HL-60/S4 treated with phorbol 12-myristate 13-acetate at 8.2 ng/mL for 4 days and 3 days (cell line): ENCODE measurements at regions not wholly inside any gene's neighbourhood (a gene's known extent, or its start where the extent isn't known, plus 50 kb on each side); places are given as distances from the start of the nearest gene placed in this dataset.

Experiments used
- in situ Hi-C: fragments of 300-500 bp; cut with MboI; formaldehyde crosslinking; loops from 2 replicates; pipeline ENCODE4 v1.15.0; 2022; ENCODE audit warnings: low sequenced_read_pairs

DNA sequence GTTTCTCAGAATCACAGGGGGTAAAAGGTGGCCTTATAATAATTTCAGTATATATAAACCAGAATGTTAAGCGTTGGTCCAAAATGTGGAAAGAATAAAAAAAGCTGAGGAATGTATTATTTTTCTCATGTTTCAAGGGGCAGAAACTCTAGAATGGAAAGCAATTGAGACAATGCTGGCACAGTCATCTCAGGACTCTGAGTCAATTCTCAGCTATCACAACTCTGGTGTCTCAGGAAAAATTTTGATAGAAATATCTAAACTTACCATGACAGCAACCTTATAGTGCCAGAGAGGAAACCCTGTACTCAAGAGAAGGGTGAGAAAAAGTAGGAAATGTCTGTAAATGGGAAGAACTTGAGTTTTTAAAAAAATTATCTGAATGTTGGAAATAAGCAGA lies 1189.4 kb upstream of the NUDT12 start:
- in situ Hi-C loops = no loop called here

DNA sequence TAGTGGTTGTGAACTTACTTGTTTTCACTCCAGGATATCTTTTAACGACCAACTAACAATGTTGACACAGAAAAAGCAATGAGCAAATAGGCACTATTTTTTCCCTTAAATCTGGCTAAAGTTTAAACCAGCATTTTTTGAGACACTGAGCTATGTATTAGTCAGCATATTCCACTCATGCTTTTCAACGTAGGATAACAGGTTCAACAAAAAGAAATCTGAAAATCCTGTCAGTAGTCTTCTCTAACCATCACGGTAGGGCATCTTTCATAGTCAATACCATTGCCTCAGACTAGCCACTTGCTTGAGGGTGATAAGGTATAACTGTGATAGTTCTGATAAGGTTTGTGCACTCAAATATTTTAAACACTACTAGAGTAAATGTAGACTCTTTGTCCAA lies 1177.3 kb upstream of the NUDT12 start:
- in situ Hi-C loops = no loop called here

DNA sequence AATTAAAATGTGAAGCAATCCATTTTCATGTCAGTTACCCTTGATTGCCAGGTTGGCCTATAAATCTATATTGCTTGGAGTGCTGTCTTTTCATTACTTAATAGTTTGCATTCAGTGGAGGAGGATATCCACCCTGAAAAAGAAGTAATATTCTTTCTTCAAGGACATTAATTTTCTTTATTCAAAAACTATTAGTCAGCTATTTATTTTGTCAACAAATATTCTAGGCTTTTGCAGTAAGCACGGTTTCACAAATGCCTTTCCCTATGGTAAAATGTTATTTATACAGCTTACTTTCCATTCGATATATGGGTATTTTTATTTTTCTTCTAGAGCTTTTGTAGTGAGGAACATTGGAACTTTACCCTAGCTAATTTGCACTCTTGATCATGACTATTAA lies 1176.9 kb upstream of the NUDT12 start:
- in situ Hi-C loops = no loop called here

DNA sequence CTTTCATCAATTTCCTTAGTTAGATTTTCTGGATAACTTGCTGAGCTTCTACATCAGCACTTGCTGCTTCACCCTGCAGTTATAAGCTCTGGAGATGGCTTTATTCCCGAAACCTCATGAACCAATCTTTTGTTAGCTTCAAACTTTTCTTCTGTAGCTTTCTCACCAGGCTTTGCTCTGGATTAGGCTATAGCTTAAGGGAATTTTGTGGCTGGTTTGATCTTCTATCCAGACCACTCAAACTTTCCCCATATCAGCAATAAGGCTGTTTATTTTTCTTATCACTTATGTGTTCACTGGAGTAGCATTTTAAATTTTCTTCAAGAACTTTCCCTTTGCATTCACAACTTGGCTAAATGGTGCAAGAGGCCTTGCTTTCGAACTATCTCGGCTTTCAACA lies 1173.5 kb upstream of the NUDT12 start:
- in situ Hi-C loops = no loop called here

DNA sequence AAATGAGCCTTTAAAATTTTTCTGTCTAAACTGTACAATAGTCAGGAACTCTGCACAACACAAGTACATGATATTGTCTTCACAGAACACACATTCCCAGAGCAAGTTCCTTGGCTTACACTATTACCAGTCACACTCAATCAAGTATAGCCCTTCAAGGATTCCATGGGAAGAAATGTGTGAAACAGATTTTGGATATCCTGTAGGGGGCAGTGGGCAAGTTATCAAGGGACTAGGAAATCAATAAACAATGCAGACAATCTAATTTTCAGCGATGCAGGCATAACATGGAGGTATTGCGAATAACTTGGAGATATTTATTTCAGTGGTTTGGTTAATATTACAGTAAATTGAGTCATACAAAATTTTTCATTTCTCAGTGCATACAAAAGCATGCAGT lies 1171.5 kb upstream of the NUDT12 start:
- in situ Hi-C loops = no loop called here

DNA sequence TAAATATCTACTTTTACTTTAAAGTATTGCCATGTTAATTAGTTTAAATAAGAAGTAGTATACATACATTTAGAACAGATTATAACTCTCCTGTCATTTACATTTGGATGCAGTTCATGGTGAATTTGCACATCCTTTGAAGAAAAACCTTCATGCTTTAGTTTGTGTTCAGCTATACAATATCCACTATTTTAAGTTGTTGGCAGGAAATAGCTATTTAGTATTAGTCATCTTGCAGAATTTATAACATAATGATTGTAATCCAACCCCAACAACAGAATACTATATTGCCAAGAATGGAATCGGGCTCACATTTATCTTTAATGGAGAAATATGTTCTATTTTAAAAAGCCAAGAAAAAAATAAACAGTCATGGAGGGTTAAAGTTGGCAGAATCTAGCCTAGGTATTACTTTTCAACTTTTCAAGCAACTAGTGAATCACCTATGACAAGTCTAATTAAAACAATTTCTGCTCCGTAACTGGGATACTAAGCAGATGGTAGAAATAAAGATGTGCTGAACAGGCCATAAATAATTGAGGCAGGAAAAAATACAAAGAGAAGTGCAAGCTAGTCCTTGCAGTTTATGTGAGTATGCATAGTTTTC lies 1170.6 kb upstream of the NUDT12 start:
- in situ Hi-C loops = no loop called here

- in situ Hi-C loops = no loop called here
These were observed 1168.7 kb upstream of the NUDT12 start for GRCh38 chr5:104731331-104731730.

GRCh38 chr5:104708027-104708426 lies 1145.4 kb upstream of the NUDT12 start:
- in situ Hi-C loops = no loop called here

- in situ Hi-C loops = no loop called here
These were observed 1144.0 kb upstream of the NUDT12 start for GRCh38 chr5:104706600-104706999.

GRCh38 chr5:104702212-104702611 lies 1139.6 kb upstream of the NUDT12 start:
- in situ Hi-C loops = no loop called here

DNA sequence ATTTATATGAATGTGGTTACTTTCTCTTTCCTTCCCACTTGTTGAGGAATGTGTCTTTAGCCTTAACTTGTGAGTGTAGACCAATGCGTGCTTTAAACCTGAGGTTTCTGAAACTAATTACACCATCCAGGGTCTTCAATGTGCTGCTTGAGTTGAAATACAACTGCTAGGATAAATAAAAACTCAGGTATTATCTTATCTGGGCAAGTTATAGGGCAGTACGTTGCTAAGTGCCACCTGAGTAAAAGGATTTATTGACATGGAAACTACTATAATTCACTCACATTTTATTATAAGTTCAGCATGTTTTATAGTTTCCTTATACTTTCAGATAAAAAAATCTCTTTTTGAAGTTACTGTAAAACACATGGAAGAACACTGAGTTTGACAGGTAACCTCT lies 1136.8 kb upstream of the NUDT12 start:
- in situ Hi-C loops = no loop called here

- in situ Hi-C loops = no loop called here
These were observed 1098.7 kb upstream of the NUDT12 start for GRCh38 chr5:104661256-104661655.

GRCh38 chr5:104659497-104659896 lies 1096.9 kb upstream of the NUDT12 start:
- in situ Hi-C loops = no loop called here

DNA sequence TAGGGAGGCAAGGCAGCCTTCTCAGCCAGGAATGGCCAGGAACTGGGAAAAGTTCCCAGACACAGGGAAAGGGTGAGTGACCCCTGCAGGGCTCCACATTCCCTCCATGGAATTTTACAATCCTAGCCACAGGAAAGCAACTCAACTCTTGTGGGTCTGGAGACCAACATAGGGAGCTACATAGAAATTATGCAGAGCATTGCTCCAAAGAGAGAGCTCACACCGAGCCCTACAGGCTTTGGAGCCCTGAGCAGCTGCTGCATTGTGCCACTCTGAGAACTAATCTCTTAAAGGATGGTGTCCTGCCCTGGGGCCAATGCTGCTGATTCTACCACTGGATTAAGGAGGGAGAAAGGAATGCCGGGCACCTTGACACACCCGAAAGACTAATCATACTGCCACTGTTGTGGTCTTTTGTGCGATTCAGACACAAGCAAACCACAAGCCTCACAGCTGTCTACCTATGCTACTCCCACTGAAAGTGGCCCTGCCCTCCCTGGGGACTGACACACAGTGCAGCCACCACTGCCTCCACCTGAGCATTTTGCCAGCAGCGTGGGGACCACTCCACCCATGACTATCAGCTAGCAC lies 1089.8 kb upstream of the NUDT12 start:
- in situ Hi-C loops = no loop called here

DNA sequence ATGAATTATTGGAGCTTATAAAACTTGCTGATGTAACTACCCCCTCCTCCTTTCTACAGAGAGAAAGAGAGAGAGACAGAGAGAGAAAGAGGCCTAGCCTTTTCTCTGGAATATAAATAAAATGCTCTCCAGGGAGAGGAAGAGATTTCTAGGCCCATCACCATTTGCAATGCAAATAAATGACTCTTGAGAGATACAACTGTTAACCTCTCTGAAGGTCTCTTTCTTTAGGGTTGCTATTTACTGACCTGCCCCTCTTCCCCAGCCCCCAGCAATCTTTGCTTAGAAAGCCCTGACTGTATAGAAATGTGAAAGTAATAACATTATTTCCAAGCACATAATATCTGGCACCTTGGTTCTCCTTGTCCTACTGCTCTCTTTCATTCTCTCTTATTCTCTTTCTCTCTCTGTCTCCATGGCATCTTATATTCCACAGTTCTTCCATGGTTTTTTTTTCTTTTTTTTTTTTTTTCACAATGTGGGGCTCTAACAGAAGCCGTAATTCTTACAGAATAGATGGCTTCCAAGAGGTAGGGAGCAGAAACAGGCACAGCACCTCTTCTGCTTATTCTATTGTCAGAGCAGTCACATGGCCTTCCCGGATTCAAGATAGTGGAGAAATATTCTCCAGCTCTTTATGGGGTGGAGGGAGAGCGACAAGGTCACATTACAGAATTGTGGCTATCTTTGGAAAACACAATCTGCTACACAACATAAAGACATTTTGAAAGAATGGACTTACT lies 1087.9 kb upstream of the NUDT12 start:
- in situ Hi-C loops = no loop called here

GRCh38 chr5:104646416-104646815 lies 1083.8 kb upstream of the NUDT12 start:
- in situ Hi-C loops = no loop called here

- in situ Hi-C loops = no loop called here
These were observed 1080.7 kb upstream of the NUDT12 start for GRCh38 chr5:104643320-104643719.

DNA sequence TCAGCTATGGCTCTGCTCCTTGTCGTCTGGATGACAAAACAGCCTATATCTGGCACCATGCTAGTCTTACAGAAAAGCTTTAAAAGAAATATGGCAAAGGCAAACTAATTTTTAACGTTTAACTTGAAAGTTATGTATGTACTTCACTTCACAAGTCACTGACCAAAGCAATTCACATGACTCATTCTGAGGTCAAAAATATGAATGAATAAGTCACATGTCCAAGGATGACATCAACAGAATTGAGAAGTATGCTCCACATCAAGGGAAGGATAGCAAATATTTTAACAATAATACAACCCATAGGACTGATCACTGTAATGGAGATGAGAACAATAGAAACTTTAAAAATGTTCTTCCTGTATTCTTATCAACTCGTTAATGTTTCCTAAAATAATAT lies 1072.6 kb upstream of the NUDT12 start:
- in situ Hi-C loops = no loop called here

GRCh38 chr5:104628911-104629310 lies 1066.3 kb upstream of the NUDT12 start:
- in situ Hi-C loops = no loop called here

GRCh38 chr5:104626122-104626521 lies 1063.5 kb upstream of the NUDT12 start:
- in situ Hi-C loops = no loop called here

DNA sequence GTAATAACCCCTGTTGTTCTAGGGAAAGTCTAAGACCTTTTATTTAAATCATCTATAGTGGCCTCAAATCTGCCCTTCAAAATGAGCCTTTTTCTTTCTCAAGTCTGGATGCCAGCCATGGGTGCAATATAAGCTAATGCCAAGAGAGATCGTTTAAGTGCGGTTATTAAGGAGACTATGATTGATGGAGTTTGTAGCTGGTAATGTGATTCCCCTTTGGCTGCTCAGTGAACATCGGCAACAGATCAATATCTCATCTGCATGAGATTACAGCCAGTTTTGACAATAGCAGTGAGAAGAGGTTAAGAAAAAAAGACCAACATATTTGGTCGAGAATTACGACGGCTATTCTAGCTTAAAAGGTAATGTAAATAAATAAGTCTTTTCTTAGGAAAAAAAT lies 1049.4 kb upstream of the NUDT12 start:
- in situ Hi-C loops = no loop called here

DNA sequence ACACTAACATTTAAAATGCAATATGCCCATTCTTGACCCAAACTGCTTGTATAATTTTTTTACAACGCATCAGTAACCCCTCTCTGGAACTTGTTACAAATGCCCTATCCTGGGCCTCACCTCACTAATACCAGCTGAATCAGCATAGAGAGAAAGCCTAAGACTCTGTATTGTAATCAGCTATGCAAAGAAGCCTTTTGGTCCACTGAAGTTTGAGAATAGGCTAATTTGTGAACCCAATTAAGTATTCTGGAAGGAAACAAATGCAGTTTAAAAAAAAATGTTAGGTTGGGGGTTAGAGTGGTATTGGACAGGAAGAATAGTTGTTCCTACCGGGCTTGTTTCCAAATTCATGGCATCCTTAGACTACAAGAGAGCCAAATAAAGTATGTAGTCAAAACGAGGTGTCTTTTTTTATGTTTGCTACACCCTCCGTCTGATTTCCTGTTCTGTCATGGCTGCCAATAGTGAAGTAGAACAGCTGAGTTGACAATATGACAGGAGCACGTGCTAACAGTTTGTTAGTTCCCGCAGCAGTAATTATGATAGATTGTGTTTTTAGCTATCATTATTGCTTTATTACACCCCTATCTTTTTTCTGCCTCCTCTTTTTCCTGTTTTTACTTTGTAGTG lies 1048.7 kb upstream of the NUDT12 start:
- in situ Hi-C loops = no loop called here
